ENCODE measurements at regions not wholly inside any gene's neighbourhood (a gene's known extent, or its start where the extent isn't known, plus 50 kb on each side); places are given as distances from the start of the nearest gene placed in this dataset.

GRCh38 chr20:12653642-12654041 is 355.1 kb upstream of the SPTLC3 start:
- Mint-ChIP-seq H3K27me3 (ENCODE audit: low read depth in 3 of 3) (peaks cover 0 to 2% (median 0%) of the 10 kb centered on the region in 3 donors), H3K4me3 (no peak overlapping the region), H3K27ac (no peak overlapping the region), H3K36me3 (no peaks in the 10 kb centered on the region), H3K4me1 (no peaks in the 10 kb centered on the region), H3K9me3 (peaks cover 1 to 12% (median 5%) of the 10 kb centered on the region in 7 donors)
- H3K4me2 ChIP-seq (replicated peaks; ENCODE audit: extremely low read depth, low read length, poor library complexity, severe bottlenecking): no peak overlapping the region
- H4K20me1 ChIP-seq (ENCODE audit: insufficient read depth, low read length): no peaks in the 10 kb centered on the region
- H3K9ac ChIP-seq (ENCODE audit: insufficient read depth, low read length, poor library complexity, severe bottlenecking): no peak overlapping the region
- no peak for TF ChIP-seq CTCF (IDR thresholded peaks at IDR 0.05)
- H3K9me3 ChIP-seq (replicated peaks in 1 of 2; ENCODE audit: control insufficient read depth in 1 of 2, insufficient read depth in 1 of 2, low read length in 2 of 2): peaks cover 0 to 6% of the 10 kb centered on the region in 2 donors
- H3K79me2 ChIP-seq (ENCODE audit: insufficient read depth, low read length): no peaks in the 10 kb centered on the region
- no peak overlapping the region for H3K4me3 ChIP-seq (replicated peaks in 1 of 3; ENCODE audit: low read depth in 2 of 3, low read length in 3 of 3)
- no peak for DNase-seq
- no peaks in the 10 kb centered on the region for H3K27me3 ChIP-seq (ENCODE audit: control insufficient read depth in 2 of 2, insufficient read depth in 2 of 2, low read length in 2 of 2)
- intact Hi-C loops (cut with micrococcal nuclease): loop anchor here in 1 of 2 donors (10.0 kb wide), 1 partner anchor 61 kb away; no protein-coding TSS in a partner anchor
- H3K27ac ChIP-seq (ENCODE audit: low read depth in 1 of 2, low read length in 2 of 2): no peak overlapping the region
- H3K4me1 ChIP-seq (ENCODE audit: control insufficient read depth in 1 of 2, insufficient read depth in 2 of 2, low read length in 2 of 2): no peaks in the 10 kb centered on the region
- H2AFZ ChIP-seq (ENCODE audit: insufficient read depth, low read depth, low read length, poor library complexity, severe bottlenecking): no peak overlapping the region
- no peaks in the 10 kb centered on the region for H3K36me3 ChIP-seq (replicated peaks in 1 of 2; ENCODE audit: control insufficient read depth in 1 of 2, insufficient read depth in 2 of 2, low read length in 2 of 2)

- Mint-ChIP-seq H3K36me3 (no peaks in the 10 kb centered on the region), H3K4me3 (no peak overlapping the region), H3K4me1 (no peaks in the 10 kb centered on the region), H3K9me3 (peaks cover 5 to 12% (median 10%) of the 10 kb centered on the region in 7 donors), H3K27ac (no peak overlapping the region), H3K27me3 (ENCODE audit: low read depth in 3 of 3) (peaks cover 0 to 2% (median 0%) of the 10 kb centered on the region in 3 donors)
- no peak for TF ChIP-seq CTCF (IDR thresholded peaks at IDR 0.05)
- Histone ChIP-seq H3K27ac (ENCODE audit: low read depth in 1 of 2, low read length in 2 of 2) (no peak overlapping the region), H3K4me2 (replicated peaks; ENCODE audit: extremely low read depth, low read length, poor library complexity, severe bottlenecking) (no peak overlapping the region), H3K4me3 (replicated peaks in 1 of 3; ENCODE audit: low read depth in 2 of 3, low read length in 3 of 3) (no peak overlapping the region), H3K4me1 (ENCODE audit: control insufficient read depth in 1 of 2, insufficient read depth in 2 of 2, low read length in 2 of 2) (no peaks in the 10 kb centered on the region), H3K9ac (ENCODE audit: insufficient read depth, low read length, poor library complexity, severe bottlenecking) (no peak overlapping the region), H3K9me3 (replicated peaks in 1 of 2; ENCODE audit: control insufficient read depth in 1 of 2, insufficient read depth in 1 of 2, low read length in 2 of 2) (peaks cover 4 to 11% of the 10 kb centered on the region in 2 donors), H3K36me3 (replicated peaks in 1 of 2; ENCODE audit: control insufficient read depth in 1 of 2, insufficient read depth in 2 of 2, low read length in 2 of 2) (no peaks in the 10 kb centered on the region), H4K20me1 (ENCODE audit: insufficient read depth, low read length) (no peaks in the 10 kb centered on the region), H2AFZ (ENCODE audit: insufficient read depth, low read depth, low read length, poor library complexity, severe bottlenecking) (no peak overlapping the region), H3K79me2 (ENCODE audit: insufficient read depth, low read length) (no peaks in the 10 kb centered on the region), H3K27me3 (ENCODE audit: control insufficient read depth in 2 of 2, insufficient read depth in 2 of 2, low read length in 2 of 2) (no peaks in the 10 kb centered on the region)
- intact Hi-C loops (cut with micrococcal nuclease): loop anchor here in 1 of 2 donors (10.0 kb wide), 1 partner anchor 55 kb away; no protein-coding TSS in a partner anchor
- DNase-seq: no peak
- WGBS (ENCODE audit: insufficient coverage): no CpG with 5 or more reads among the region's 1 CpG
Measured at GRCh38 chr20:12659942-12660341, 348.8 kb upstream of the SPTLC3 start.

All from CD14-positive monocyte (primary cell).